GM12891 (cell line): ENCODE measurements at regions not wholly inside any gene's neighbourhood (a gene's known extent, or its start where the extent isn't known, plus 50 kb on each side); places are given as distances from the start of the nearest gene placed in this dataset.

ENCODE experiments used
- PAX5 ChIP-seq: IDR thresholded peaks from 2 replicates; pipeline ENCODE4 v1.6.1; 2011; ENCODE audit warnings: low read length, moderate library complexity, mild to moderate bottlenecking; ENCODE audit not compliant: insufficient read depth, severe bottlenecking
- POLR2A ChIP-seq: IDR thresholded peaks from 2 replicates; pipeline ENCODE4 v1.6.1; 2011; ENCODE audit warnings: low read depth, low read length, control low read depth
- POLR2AphosphoS5 ChIP-seq: IDR thresholded peaks from 2 replicates; pipeline ENCODE4 v1.6.1; 2011; ENCODE audit warnings: low read depth, low read length, control low read depth
- SPI1 ChIP-seq: IDR thresholded peaks from 2 replicates; pipeline ENCODE4 v1.6.1; 2011; ENCODE audit warnings: low read depth, low read length, control low read depth
- TAF1 ChIP-seq: IDR thresholded peaks from 2 replicates; pipeline ENCODE4 v1.6.1; 2011; ENCODE audit warnings: low read depth, low read length, control low read depth

GRCh38 chr3:162897291-162897690, 1400.7 kb downstream of the OTOL1 start:
- TF ChIP-seq POLR2A (no peak), POLR2AphosphoS5 (no peak), TAF1 (no peak), SPI1 (no peak), PAX5 (no peak)
